ENCODE measurements at regions not wholly inside any gene's neighbourhood (a gene's known extent, or its start where the extent isn't known, plus 50 kb on each side); places are given as distances from the start of the nearest gene placed in this dataset.

GRCh38 chr2:8232871-8233270, 449.0 kb upstream of the ID2 start:
- H3K27ac Mint-ChIP-seq (ENCODE audit: unreplicated experiment), result no peak overlapping the region
- Histone ChIP-seq H3K36me3 (ENCODE audit: control insufficient read depth, insufficient read depth, low read length) (no peaks in the 10 kb centered on the region), H3K9me3 (no peaks in the 10 kb centered on the region), H3K4me3 (ENCODE audit: low read depth, low read length) (no peak overlapping the region), H3K27me3 (replicated peaks; ENCODE audit: control insufficient read depth, insufficient read depth, low read length) (no peaks in the 10 kb centered on the region), H3K4me1 (no peaks in the 10 kb centered on the region)
- DNase-seq, result no peak
- H3K4me3 Mint-ChIP-seq (ENCODE audit: unreplicated experiment), result no peak overlapping the region
- peaks cover 2% of the 10 kb centered on the region for H3K27me3 Mint-ChIP-seq (ENCODE audit: insufficient read depth, unreplicated experiment)
- H3K9me3 Mint-ChIP-seq (ENCODE audit: unreplicated experiment), result no peaks in the 10 kb centered on the region
- H3K4me1 Mint-ChIP-seq (ENCODE audit: low read depth, unreplicated experiment), result no peaks in the 10 kb centered on the region
- H3K36me3 Mint-ChIP-seq (ENCODE audit: insufficient read depth, unreplicated experiment), result no peaks in the 10 kb centered on the region
- POLR2A ChIA-PET, result no interaction called here
- no TSS peak for BruUV-seq (replicated peaks)
- no peak for TF ChIP-seq CTCF (IDR thresholded peaks at IDR 0.05; ENCODE audit: insufficient read depth in 1 of 2, low read depth in 1 of 2, low read length in 1 of 2, severe bottlenecking in 1 of 2, unreplicated experiment in 1 of 2)
- intact Hi-C loops (cut with micrococcal nuclease; ENCODE audit: unreplicated experiment), result no loop called here
- CTCF ChIA-PET, result no interaction called here

GRCh38 chr2:8234253-8234652, 447.6 kb upstream of the ID2 start:
- TF ChIP-seq CTCF (IDR thresholded peaks at IDR 0.05; ENCODE audit: insufficient read depth in 1 of 2, low read depth in 1 of 2, low read length in 1 of 2, severe bottlenecking in 1 of 2, unreplicated experiment in 1 of 2), result no peak
- DNase-seq, result no peak
- H3K4me1 ChIP-seq, result no peaks in the 10 kb centered on the region
- CTCF ChIA-PET, result no interaction called here
- H3K4me3 ChIP-seq (ENCODE audit: low read depth, low read length), result no peak overlapping the region
- no peaks in the 10 kb centered on the region for H3K9me3 ChIP-seq
- Mint-ChIP-seq H3K4me3 (ENCODE audit: unreplicated experiment) (no peak overlapping the region), H3K9me3 (ENCODE audit: unreplicated experiment) (no peaks in the 10 kb centered on the region), H3K27me3 (ENCODE audit: insufficient read depth, unreplicated experiment) (peaks cover 2% of the 10 kb centered on the region), H3K4me1 (ENCODE audit: low read depth, unreplicated experiment) (no peaks in the 10 kb centered on the region), H3K27ac (ENCODE audit: unreplicated experiment) (no peak overlapping the region), H3K36me3 (ENCODE audit: insufficient read depth, unreplicated experiment) (no peaks in the 10 kb centered on the region)
- BruUV-seq (replicated peaks), result no TSS peak
- H3K27me3 ChIP-seq (replicated peaks; ENCODE audit: control insufficient read depth, insufficient read depth, low read length), result no peaks in the 10 kb centered on the region
- H3K36me3 ChIP-seq (ENCODE audit: control insufficient read depth, insufficient read depth, low read length), result no peaks in the 10 kb centered on the region
- POLR2A ChIA-PET, result no interaction called here
- intact Hi-C loops (cut with micrococcal nuclease; ENCODE audit: unreplicated experiment), result no loop called here

GRCh38 chr2:8234757-8235374, 447.0 kb upstream of the ID2 start:
- no peaks in the 10 kb centered on the region for H3K36me3 ChIP-seq (ENCODE audit: control insufficient read depth, insufficient read depth, low read length)
- no TSS peak for BruUV-seq (replicated peaks)
- H3K9me3 Mint-ChIP-seq (ENCODE audit: unreplicated experiment), result no peaks in the 10 kb centered on the region
- no peak for TF ChIP-seq CTCF (IDR thresholded peaks at IDR 0.05; ENCODE audit: insufficient read depth in 1 of 2, low read depth in 1 of 2, low read length in 1 of 2, severe bottlenecking in 1 of 2, unreplicated experiment in 1 of 2)
- H3K27ac Mint-ChIP-seq (ENCODE audit: unreplicated experiment), result no peak overlapping the region
- H3K27me3 ChIP-seq (replicated peaks; ENCODE audit: control insufficient read depth, insufficient read depth, low read length), result no peaks in the 10 kb centered on the region
- no peak overlapping the region for H3K4me3 Mint-ChIP-seq (ENCODE audit: unreplicated experiment)
- no peak overlapping the region for H3K4me3 ChIP-seq (ENCODE audit: low read depth, low read length)
- peaks cover 2% of the 10 kb centered on the region for H3K27me3 Mint-ChIP-seq (ENCODE audit: insufficient read depth, unreplicated experiment)
- no peaks in the 10 kb centered on the region for H3K9me3 ChIP-seq
- CTCF ChIA-PET, result no interaction called here
- POLR2A ChIA-PET, result no interaction called here
- H3K36me3 Mint-ChIP-seq (ENCODE audit: insufficient read depth, unreplicated experiment), result no peaks in the 10 kb centered on the region
- intact Hi-C loops (cut with micrococcal nuclease; ENCODE audit: unreplicated experiment), result no loop called here
- no peaks in the 10 kb centered on the region for H3K4me1 ChIP-seq
- no peak for DNase-seq
- no peaks in the 10 kb centered on the region for H3K4me1 Mint-ChIP-seq (ENCODE audit: low read depth, unreplicated experiment)

Measured in Caco-2 (cell line).